DND-41 (cell line): ENCODE measurements at regions not wholly inside any gene's neighbourhood (a gene's known extent, or its start where the extent isn't known, plus 50 kb on each side); places are given as distances from the start of the nearest gene placed in this dataset.
"Not testable (repeated sequence)": the region's sequence is repeated elsewhere in the genome, so short reads cannot be mapped to it uniquely, and the experiment has no call there.

Experiments
- EZH2 ChIP-seq: IDR thresholded peaks from 3 replicates; pipeline ENCODE4 v1.6.1; 2012; ENCODE audit warnings: borderline replicate concordance, low read depth, mild to moderate bottlenecking, moderate library complexity, low read length, inconsistent platforms; ENCODE audit not compliant: severe bottlenecking
- TF ChIP-seq, protein P1 (sequence below): IDR thresholded peaks from 2 replicates; pipeline ENCODE4 v1.5.1; 2012; ENCODE audit warnings: borderline replicate concordance, low read length, moderate library complexity, mild to moderate bottlenecking; ENCODE audit not compliant: poor library complexity, severe bottlenecking; ENCODE audit errors: extremely low read depth

DNA sequence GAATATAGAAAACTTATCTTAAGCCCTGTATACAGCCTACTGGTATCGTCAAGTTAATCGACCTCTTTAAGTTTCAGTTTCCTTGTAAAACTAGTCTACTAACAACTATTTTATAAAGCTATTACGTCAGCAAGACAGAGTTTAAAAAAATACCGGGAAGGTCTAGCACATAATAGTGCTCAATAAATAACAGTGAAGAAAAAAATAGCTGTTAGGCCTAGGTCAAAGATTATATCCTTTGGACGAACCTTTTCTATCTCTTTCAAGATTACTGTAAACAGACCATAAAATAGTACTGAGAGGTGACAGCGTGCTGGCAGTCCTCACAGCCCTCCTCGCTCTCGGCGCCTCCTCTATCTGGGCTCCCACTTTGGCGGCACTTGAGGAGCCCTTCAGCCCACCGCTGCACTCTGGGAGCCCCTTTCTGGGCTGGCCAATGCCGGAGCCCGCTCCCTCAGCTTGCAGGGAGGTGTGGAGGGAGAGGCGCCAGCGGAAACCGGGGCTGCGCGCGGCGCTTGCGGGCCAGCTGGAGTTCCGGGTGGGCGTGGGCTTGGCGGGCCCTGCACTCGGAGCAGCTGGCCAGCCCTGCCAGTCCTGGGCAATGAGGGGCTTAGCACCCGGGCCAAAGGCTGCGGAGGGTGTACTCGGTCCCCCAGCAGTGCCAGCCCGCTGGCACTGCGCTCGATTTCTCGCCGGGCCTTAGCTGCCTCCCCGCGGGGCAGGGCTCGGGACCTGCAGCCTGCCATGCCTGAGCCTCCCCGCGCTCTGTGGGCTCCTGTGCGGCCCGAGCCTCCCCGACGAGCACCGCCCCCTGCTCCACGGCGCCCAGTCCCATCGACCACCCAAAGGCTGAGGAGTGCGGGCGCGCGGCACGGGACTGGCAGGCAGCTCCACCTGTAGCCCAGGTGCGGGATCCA, 119.1 kb upstream of the HSF2 start:
- TF ChIP-seq, protein P1, sequence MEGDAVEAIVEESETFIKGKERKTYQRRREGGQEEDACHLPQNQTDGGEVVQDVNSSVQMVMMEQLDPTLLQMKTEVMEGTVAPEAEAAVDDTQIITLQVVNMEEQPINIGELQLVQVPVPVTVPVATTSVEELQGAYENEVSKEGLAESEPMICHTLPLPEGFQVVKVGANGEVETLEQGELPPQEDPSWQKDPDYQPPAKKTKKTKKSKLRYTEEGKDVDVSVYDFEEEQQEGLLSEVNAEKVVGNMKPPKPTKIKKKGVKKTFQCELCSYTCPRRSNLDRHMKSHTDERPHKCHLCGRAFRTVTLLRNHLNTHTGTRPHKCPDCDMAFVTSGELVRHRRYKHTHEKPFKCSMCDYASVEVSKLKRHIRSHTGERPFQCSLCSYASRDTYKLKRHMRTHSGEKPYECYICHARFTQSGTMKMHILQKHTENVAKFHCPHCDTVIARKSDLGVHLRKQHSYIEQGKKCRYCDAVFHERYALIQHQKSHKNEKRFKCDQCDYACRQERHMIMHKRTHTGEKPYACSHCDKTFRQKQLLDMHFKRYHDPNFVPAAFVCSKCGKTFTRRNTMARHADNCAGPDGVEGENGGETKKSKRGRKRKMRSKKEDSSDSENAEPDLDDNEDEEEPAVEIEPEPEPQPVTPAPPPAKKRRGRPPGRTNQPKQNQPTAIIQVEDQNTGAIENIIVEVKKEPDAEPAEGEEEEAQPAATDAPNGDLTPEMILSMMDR: not testable (repeated sequence)
- not testable (repeated sequence) for TF ChIP-seq EZH2
